CD4-positive, alpha-beta T cell (primary cell): ENCODE measurements at regions not wholly inside any gene's neighbourhood (a gene's known extent, or its start where the extent isn't known, plus 50 kb on each side); places are given as distances from the start of the nearest gene placed in this dataset.

ENCODE experiments used
- ATAC-seq: fragments of 200-7000 bp; cut with Tn5 transposase; one replicate; pipeline ENCODE4 v1.10.0; 2022; ENCODE audit warnings: mild to moderate bottlenecking; ENCODE audit not compliant: poor library complexity
- CTCF ChIA-PET: fragments of 350-600 bp; sonication (Branson Sonifier 250); formaldehyde crosslinking; loops from one replicate; lab custom pipeline; 2021; ENCODE audit warnings: antibody characterized with exemption, inconsistent platforms; lab: Charles Lee
- POLR2A ChIA-PET: fragments of 350-600 bp; sonication (Branson Sonifier 250); formaldehyde crosslinking; loops from one replicate; lab custom pipeline; 2021; ENCODE audit warnings: antibody characterized with exemption, inconsistent platforms; lab: Charles Lee
- DNase-seq, 14 experiments: peaks; one replicate each; pipeline ENCODE4 v3.0.0-alpha.2; 2013 to 2020; ENCODE audit warnings: mixed read lengths in 2 of 14
- H3K27ac ChIP-seq, 2 donors: one replicate each; pipeline versions ENCODE4 v1.5.1 to v1.7.0; 2013; ENCODE audit warnings: low read length in 2 of 2, low read depth in 1 of 2, mild to moderate bottlenecking in 1 of 2
- H3K27me3 ChIP-seq, 2 experiments: 1 replicate in 1 of 2; 2 replicates in 1 of 2; pipeline versions ENCODE4 v1.6.1 to v1.7.0; 2013; ENCODE audit warnings: low read length in 2 of 2, control low read depth in 1 of 2, mild to moderate bottlenecking in 1 of 2, moderate library complexity in 1 of 2; ENCODE audit not compliant: insufficient read depth in 2 of 2, control insufficient read depth in 1 of 2
- H3K36me3 ChIP-seq: one replicate; pipeline ENCODE4 v1.6.1; 2013; ENCODE audit warnings: low read length, control low read depth; ENCODE audit not compliant: insufficient read depth
- H3K4me1 ChIP-seq: one replicate; pipeline ENCODE4 v1.6.1; 2013; ENCODE audit warnings: low read length, control low read depth; ENCODE audit not compliant: insufficient read depth
- H3K4me3 ChIP-seq: one replicate; pipeline ENCODE4 v1.5.1; 2013; ENCODE audit warnings: mild to moderate bottlenecking, low read length, moderate library complexity
- H3K9me3 ChIP-seq, 2 experiments: 1 replicate in 1 of 2; 2 replicates in 1 of 2; pipeline versions ENCODE4 v1.6.1 to v1.7.0; 2013; ENCODE audit warnings: low read length in 2 of 2, mild to moderate bottlenecking in 2 of 2, control low read depth in 1 of 2, moderate library complexity in 1 of 2; ENCODE audit not compliant: control insufficient read depth in 1 of 2, insufficient read depth in 1 of 2
- H3K27ac Mint-ChIP-seq: one replicate; pipeline ENCODE4 v1.8.0; 2020; ENCODE audit warnings: mixed read lengths
- H3K27me3 Mint-ChIP-seq: one replicate; pipeline ENCODE4 v1.8.0; 2021; ENCODE audit warnings: mixed read lengths
- H3K36me3 Mint-ChIP-seq: one replicate; pipeline ENCODE4 v1.8.0; 2021; ENCODE audit warnings: low read depth, mixed read lengths
- H3K4me1 Mint-ChIP-seq: one replicate; pipeline ENCODE4 v1.8.0; 2021; ENCODE audit warnings: low read depth, mixed read lengths
- H3K4me3 Mint-ChIP-seq: one replicate; pipeline ENCODE4 v1.8.0; 2020; ENCODE audit warnings: mild to moderate bottlenecking, mixed read lengths
- H3K9me3 Mint-ChIP-seq: one replicate; pipeline ENCODE4 v1.8.0; 2020; ENCODE audit warnings: mixed read lengths
- CTCF ChIP-seq: fragments of 200-600 bp; IDR thresholded peaks from one replicate; pipeline ENCODE4 v1.8.0; 2022; ENCODE audit warnings: antibody characterized with exemption, mild to moderate bottlenecking
- intact Hi-C, 2 experiments: fragments of 100-400 bp; cut with DNase I in 1 of 2; cut with micrococcal nuclease in 1 of 2; formaldehyde crosslinking; loops; one replicate each; pipeline versions ENCODE4 v1.15.1 to v1.9.0; 2023 to 2025; cut with DNase I, micrococcal nuclease

- CTCF ChIA-PET = no interaction called here
- Mint-ChIP-seq H3K4me1 (no peaks in the 10 kb centered on the region), H3K27ac (no peak overlapping the region), H3K36me3 (no peaks in the 10 kb centered on the region), H3K27me3 (no peaks in the 10 kb centered on the region), H3K9me3 (peaks cover 5% of the 10 kb centered on the region), H3K4me3 (no peak overlapping the region)
- POLR2A ChIA-PET = no interaction called here
- ATAC-seq (no peak), DNase-seq (no peak)
- Histone ChIP-seq H3K27me3 (no peaks in the 10 kb centered on the region), H3K36me3 (no peaks in the 10 kb centered on the region), H3K27ac (no peak overlapping the region), H3K4me1 (no peaks in the 10 kb centered on the region), H3K4me3 (no peak overlapping the region), H3K9me3 (peaks cover 0 to 4% of the 10 kb centered on the region in 2 experiments)
- intact Hi-C loops = no loop called here
- TF ChIP-seq CTCF = no peak
Observed at GRCh38 chr13:87052731-87053130, 618.4 kb upstream of the SLITRK5 start.

GRCh38 chr13:87057807-87058520 lies 613.2 kb upstream of the SLITRK5 start:
- H3K4me1 ChIP-seq = no peaks in the 10 kb centered on the region
- no peak for TF ChIP-seq CTCF
- POLR2A ChIA-PET = no interaction called here
- no peak overlapping the region for H3K27ac Mint-ChIP-seq
- H3K36me3 Mint-ChIP-seq = no peaks in the 10 kb centered on the region
- no peaks in the 10 kb centered on the region for H3K36me3 ChIP-seq
- DNase-seq (no peak), ATAC-seq (no peak)
- H3K4me3 ChIP-seq = no peak overlapping the region
- no peaks in the 10 kb centered on the region for H3K4me1 Mint-ChIP-seq
- H3K27me3 Mint-ChIP-seq = no peaks in the 10 kb centered on the region
- H3K9me3 ChIP-seq = peaks cover 0 to 5% of the 10 kb centered on the region in 2 experiments
- no peak overlapping the region for H3K4me3 Mint-ChIP-seq
- intact Hi-C loops = no loop called here
- H3K9me3 Mint-ChIP-seq = peaks cover 5% of the 10 kb centered on the region
- CTCF ChIA-PET = no interaction called here
- no peak overlapping the region for H3K27ac ChIP-seq
- no peaks in the 10 kb centered on the region for H3K27me3 ChIP-seq

GRCh38 chr13:87058786-87059329 lies 612.3 kb upstream of the SLITRK5 start:
- no peak overlapping the region for H3K27ac ChIP-seq
- CTCF ChIA-PET = no interaction called here
- Mint-ChIP-seq H3K36me3 (no peaks in the 10 kb centered on the region), H3K9me3 (peaks cover 2% of the 10 kb centered on the region), H3K4me1 (no peaks in the 10 kb centered on the region), H3K27ac (no peak overlapping the region), H3K4me3 (no peak overlapping the region), H3K27me3 (no peaks in the 10 kb centered on the region)
- no peaks in the 10 kb centered on the region for H3K36me3 ChIP-seq
- no peak for DNase-seq
- ATAC-seq = no peak
- H3K9me3 ChIP-seq = peaks cover 0 to 5% of the 10 kb centered on the region in 2 experiments
- intact Hi-C loops = no loop called here
- no peaks in the 10 kb centered on the region for H3K27me3 ChIP-seq
- no peak overlapping the region for H3K4me3 ChIP-seq
- H3K4me1 ChIP-seq = no peaks in the 10 kb centered on the region
- POLR2A ChIA-PET = no interaction called here
- no peak for TF ChIP-seq CTCF
